IMR-90 (cell line): ENCODE measurements at regions not wholly inside any gene's neighbourhood (a gene's known extent, or its start where the extent isn't known, plus 50 kb on each side); places are given as distances from the start of the nearest gene placed in this dataset.

ENCODE experiments used
- ELK1 ChIP-seq: fragments of 150-350 bp; IDR thresholded peaks from 2 replicates; pipeline ENCODE4 v1.6.1; 2016; ENCODE audit warnings: low read depth, mild to moderate bottlenecking, low read length, moderate library complexity, borderline replicate concordance

DNA sequence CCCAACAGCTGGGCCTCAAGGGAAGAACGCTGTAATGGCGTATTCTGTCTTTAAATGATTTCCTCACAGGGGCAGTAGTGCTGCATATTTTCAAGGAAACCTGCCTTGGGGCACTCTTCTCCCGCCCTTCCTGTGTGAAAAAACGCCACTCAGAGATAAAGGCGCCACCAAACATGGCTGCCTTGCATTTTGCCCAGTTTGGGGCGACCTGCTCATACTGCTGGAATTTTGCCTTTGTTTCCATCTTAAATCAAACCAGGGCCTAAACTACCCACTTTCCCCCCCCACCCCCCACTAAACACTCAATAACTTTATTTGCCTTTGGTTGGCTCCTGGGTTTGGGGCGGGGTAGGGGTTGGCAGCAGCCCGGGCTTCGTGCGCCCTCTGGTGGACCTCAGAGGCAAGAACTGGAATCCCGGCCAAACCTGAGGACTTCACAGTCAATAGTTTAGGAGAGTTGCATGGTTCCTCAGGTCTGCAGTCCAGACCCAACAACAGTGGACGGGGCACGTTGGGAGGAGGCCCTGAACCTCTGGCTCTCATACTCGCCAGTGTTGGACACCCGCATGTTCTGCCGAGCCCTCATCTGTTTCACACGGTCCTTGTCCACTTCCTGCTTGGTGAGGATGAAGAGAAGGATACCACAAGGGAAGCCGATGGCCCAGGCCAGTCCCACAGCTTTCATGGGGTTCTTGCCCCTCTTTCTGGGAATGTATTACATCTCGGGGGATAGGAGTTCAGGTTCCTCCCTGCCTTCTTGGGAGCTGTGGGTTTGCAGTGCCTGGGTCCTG, 220.1 kb upstream of the STK26 start (continued):
- TF ChIP-seq ELK1 = no peak
